ENCODE measurements at regions not wholly inside any gene's neighbourhood (a gene's known extent, or its start where the extent isn't known, plus 50 kb on each side); places are given as distances from the start of the nearest gene placed in this dataset.

DNA sequence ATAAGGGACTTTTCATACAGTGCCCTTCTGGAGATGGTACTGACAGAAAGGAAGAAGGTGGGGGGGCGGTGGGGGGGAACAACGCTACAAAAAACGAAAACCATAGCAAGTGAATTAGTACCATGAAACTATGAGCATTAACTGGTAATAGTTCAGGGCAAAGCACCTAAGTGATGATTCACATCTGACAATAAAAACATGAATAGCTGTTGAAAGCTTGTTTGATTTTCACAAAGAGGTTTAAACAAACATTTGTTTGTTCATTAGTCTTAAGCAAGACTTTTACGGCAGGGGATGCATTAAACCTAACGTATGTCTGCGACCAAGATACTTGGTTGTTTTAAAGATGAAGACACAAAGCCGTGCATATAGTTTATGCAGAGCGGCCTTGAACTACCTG is 177.5 kb downstream of the LMO4 start:
- no peak for TF ChIP-seq CTCF (conservative IDR thresholded peaks at IDR 0.05; ENCODE audit: low read length)
- no peak for TF ChIP-seq EZH2phosphoT487 (IDR thresholded peaks at IDR 0.05; ENCODE audit: borderline replicate concordance, low read depth, low read length)

Data from OCI-LY7 (cell line).